ENCODE measurements at regions not wholly inside any gene's neighbourhood (a gene's known extent, or its start where the extent isn't known, plus 50 kb on each side); places are given as distances from the start of the nearest gene placed in this dataset.

DNA sequence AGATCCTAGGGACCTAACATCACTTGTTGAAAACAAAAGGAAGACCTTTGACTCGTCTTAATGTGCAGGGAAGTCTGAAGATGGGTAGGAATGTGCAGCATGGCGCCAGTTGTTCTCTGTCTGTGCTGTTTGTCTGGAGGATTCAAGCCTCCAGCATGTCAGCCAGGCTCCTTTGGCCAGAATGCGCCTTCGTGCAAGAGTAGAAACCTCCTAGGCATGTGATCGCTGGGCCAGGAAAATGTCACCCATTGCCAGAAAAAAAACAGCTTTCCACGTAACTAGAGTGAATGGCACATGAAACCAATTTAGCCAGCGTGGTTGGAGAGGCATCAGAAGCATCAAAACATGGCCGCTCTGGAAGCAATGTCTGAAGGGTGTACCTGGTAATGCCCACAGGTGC lies 132.7 kb downstream of the EDN1 start:
- H3K9me1 ChIP-seq (ENCODE audit: control insufficient read depth, extremely low read depth, insufficient read depth, low read length) = no peaks in the 10 kb centered on the region
- no peaks in the 10 kb centered on the region for H4K20me1 ChIP-seq (ENCODE audit: control insufficient read depth, extremely low read depth, insufficient read depth, low read length)
- no peaks in the 10 kb centered on the region for H3K27me3 ChIP-seq (ENCODE audit: control insufficient read depth, extremely low read depth, insufficient read depth, low read length)
- FAIRE-seq (no peak), DNase-seq (ENCODE audit: low read depth, low spot score) (no peak)
- H2AFZ ChIP-seq (ENCODE audit: control insufficient read depth, low read length) = no peak overlapping the region
- dilution Hi-C loops (cut with MboI; ENCODE audit: extremely low pct_ligation_motif_present, low sequenced_read_pairs) = no loop called here
- no peak overlapping the region for H3K27ac ChIP-seq (ENCODE audit: control insufficient read depth, insufficient read depth, low read length)
- no peak overlapping the region for H3K4me2 ChIP-seq (ENCODE audit: control insufficient read depth, extremely low read depth, insufficient read depth, low read depth, low read length)
- H3K79me2 ChIP-seq (ENCODE audit: control insufficient read depth, insufficient read depth, low read length) = no peaks in the 10 kb centered on the region
- TF ChIP-seq, protein P1, sequence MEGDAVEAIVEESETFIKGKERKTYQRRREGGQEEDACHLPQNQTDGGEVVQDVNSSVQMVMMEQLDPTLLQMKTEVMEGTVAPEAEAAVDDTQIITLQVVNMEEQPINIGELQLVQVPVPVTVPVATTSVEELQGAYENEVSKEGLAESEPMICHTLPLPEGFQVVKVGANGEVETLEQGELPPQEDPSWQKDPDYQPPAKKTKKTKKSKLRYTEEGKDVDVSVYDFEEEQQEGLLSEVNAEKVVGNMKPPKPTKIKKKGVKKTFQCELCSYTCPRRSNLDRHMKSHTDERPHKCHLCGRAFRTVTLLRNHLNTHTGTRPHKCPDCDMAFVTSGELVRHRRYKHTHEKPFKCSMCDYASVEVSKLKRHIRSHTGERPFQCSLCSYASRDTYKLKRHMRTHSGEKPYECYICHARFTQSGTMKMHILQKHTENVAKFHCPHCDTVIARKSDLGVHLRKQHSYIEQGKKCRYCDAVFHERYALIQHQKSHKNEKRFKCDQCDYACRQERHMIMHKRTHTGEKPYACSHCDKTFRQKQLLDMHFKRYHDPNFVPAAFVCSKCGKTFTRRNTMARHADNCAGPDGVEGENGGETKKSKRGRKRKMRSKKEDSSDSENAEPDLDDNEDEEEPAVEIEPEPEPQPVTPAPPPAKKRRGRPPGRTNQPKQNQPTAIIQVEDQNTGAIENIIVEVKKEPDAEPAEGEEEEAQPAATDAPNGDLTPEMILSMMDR (optimal IDR thresholded peaks at IDR 0.05 in 1 of 3, IDR thresholded peaks at IDR 0.05 in 1 of 3, conservative IDR thresholded peaks at IDR 0.05 in 1 of 3; ENCODE audit: extremely low read depth in 1 of 3, insufficient read depth in 2 of 3, low read length in 3 of 3) = no peak
- no peak for TF ChIP-seq EZH2 (IDR thresholded peaks at IDR 0.05; ENCODE audit: low read length)
- no peaks in the 10 kb centered on the region for H3K36me3 ChIP-seq (ENCODE audit: control insufficient read depth in 2 of 2, extremely low read depth in 1 of 2, insufficient read depth in 2 of 2, low read length in 2 of 2)
- peaks cover 9% of the 10 kb centered on the region for H3K4me1 ChIP-seq (ENCODE audit: control insufficient read depth, extremely low read depth, insufficient read depth, low read length)
- no peak overlapping the region for H3K9ac ChIP-seq (ENCODE audit: control insufficient read depth, extremely low read depth, insufficient read depth, low read length)
- peaks cover 8% of the 10 kb centered on the region for H3K9me3 ChIP-seq (ENCODE audit: control insufficient read depth, low read depth, low read length)
- no peak overlapping the region for H3K4me3 ChIP-seq (ENCODE audit: control insufficient read depth in 2 of 3, extremely low read depth in 1 of 3, insufficient read depth in 2 of 3, low read depth in 1 of 3, low read length in 3 of 3)

DNA sequence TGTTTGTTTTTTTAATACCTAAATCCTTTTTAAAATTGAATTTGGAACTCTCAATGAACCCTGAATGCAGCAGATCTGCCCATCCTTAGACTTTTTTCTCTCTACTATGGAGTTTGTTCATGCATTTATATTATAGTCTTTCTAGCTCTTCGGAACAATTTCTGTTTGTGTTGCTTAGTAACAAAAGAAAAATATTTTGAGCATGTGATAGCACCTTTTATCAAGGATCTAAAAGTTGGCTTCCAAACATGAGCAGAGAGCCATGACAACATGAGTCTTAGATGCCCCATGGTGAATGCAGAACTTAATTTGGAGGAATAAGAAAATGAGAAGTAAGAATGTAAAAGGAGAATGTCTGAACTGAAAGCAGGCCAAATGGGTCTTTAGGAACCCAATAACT lies 133.7 kb downstream of the EDN1 start:
- dilution Hi-C loops (cut with MboI; ENCODE audit: extremely low pct_ligation_motif_present, low sequenced_read_pairs) = no loop called here
- TF ChIP-seq, protein P1 (optimal IDR thresholded peaks at IDR 0.05 in 1 of 3, IDR thresholded peaks at IDR 0.05 in 1 of 3, conservative IDR thresholded peaks at IDR 0.05 in 1 of 3; ENCODE audit: extremely low read depth in 1 of 3, insufficient read depth in 2 of 3, low read length in 3 of 3) = no peak
- TF ChIP-seq EZH2 (IDR thresholded peaks at IDR 0.05; ENCODE audit: low read length) = no peak
- Histone ChIP-seq H3K36me3 (ENCODE audit: control insufficient read depth in 2 of 2, extremely low read depth in 1 of 2, insufficient read depth in 2 of 2, low read length in 2 of 2) (no peaks in the 10 kb centered on the region), H3K4me3 (ENCODE audit: control insufficient read depth in 2 of 3, extremely low read depth in 1 of 3, insufficient read depth in 2 of 3, low read depth in 1 of 3, low read length in 3 of 3) (no peak overlapping the region), H3K9ac (ENCODE audit: control insufficient read depth, extremely low read depth, insufficient read depth, low read length) (no peak overlapping the region), H4K20me1 (ENCODE audit: control insufficient read depth, extremely low read depth, insufficient read depth, low read length) (no peaks in the 10 kb centered on the region), H3K4me1 (ENCODE audit: control insufficient read depth, extremely low read depth, insufficient read depth, low read length) (peaks cover 9% of the 10 kb centered on the region), H3K27ac (ENCODE audit: control insufficient read depth, insufficient read depth, low read length) (no peak overlapping the region), H2AFZ (ENCODE audit: control insufficient read depth, low read length) (no peak overlapping the region), H3K4me2 (ENCODE audit: control insufficient read depth, extremely low read depth, insufficient read depth, low read depth, low read length) (no peak overlapping the region), H3K79me2 (ENCODE audit: control insufficient read depth, insufficient read depth, low read length) (no peaks in the 10 kb centered on the region), H3K27me3 (ENCODE audit: control insufficient read depth, extremely low read depth, insufficient read depth, low read length) (no peaks in the 10 kb centered on the region), H3K9me1 (ENCODE audit: control insufficient read depth, extremely low read depth, insufficient read depth, low read length) (no peaks in the 10 kb centered on the region), H3K9me3 (ENCODE audit: control insufficient read depth, low read depth, low read length) (peaks cover 3% of the 10 kb centered on the region)
- FAIRE-seq (no peak), DNase-seq (ENCODE audit: low read depth, low spot score) (no peak)
